B cell (primary cell): ENCODE measurements at regions not wholly inside any gene's neighbourhood (a gene's known extent, or its start where the extent isn't known, plus 50 kb on each side); places are given as distances from the start of the nearest gene placed in this dataset.

Experiments used
- ATAC-seq: fragments of 200-7000 bp; cut with Tn5 transposase; one replicate; pipeline ENCODE4 v1.10.0; 2021; ENCODE audit warnings: low read depth, mild to moderate bottlenecking, moderate number of reproducible peaks, moderate library complexity
- CTCF ChIA-PET: fragments of 350-600 bp; sonication (Branson Sonifier 250); formaldehyde crosslinking; loops from one replicate; lab custom pipeline; 2021; ENCODE audit warnings: antibody characterized with exemption, inconsistent platforms; lab: Charles Lee
- POLR2A ChIA-PET: fragments of 350-600 bp; sonication (Branson Sonifier 250); formaldehyde crosslinking; loops from one replicate; lab custom pipeline; 2021; ENCODE audit warnings: antibody characterized with exemption; lab: Charles Lee
- DNase-seq: peaks from one replicate; pipeline ENCODE4 v3.0.0; 2013
- H2AFZ ChIP-seq: 2 replicates; pipeline ENCODE4 v1.6.1; 2012; ENCODE audit warnings: mild to moderate bottlenecking, low read depth, low read length; ENCODE audit not compliant: insufficient read depth, poor library complexity, severe bottlenecking
- H3K27ac ChIP-seq, 2 donors: 1 replicate in 1 of 2; 2 replicates in 1 of 2; pipeline ENCODE4 v1.5.1; 2012 to 2013; ENCODE audit warnings: low read length in 2 of 2, mild to moderate bottlenecking in 2 of 2, moderate library complexity in 1 of 2
- H3K27me3 ChIP-seq, 4 experiments: fragments of 200-600 bp in 1 of 4; sonication (generic) in 1 of 4; replicated peaks in 1 of 4; 1 replicate in 2 of 4; 2 replicates in 2 of 4; pipeline versions ENCODE4 v1.6.1 to v1.7.0; 2013 to 2016; ENCODE audit warnings: low read length in 3 of 4, mild to moderate bottlenecking in 2 of 4, mixed read lengths in 1 of 4, moderate library complexity in 1 of 4; ENCODE audit not compliant: insufficient read depth in 4 of 4, control insufficient read depth in 3 of 4; ENCODE audit errors: control extremely low read depth in 1 of 4
- H3K36me3 ChIP-seq, 2 experiments: replicated peaks in 1 of 2; 1 replicate in 1 of 2; 2 replicates in 1 of 2; pipeline versions ENCODE4 v1.6.1 to v1.7.1; 2013; ENCODE audit warnings: low read length in 1 of 2; ENCODE audit not compliant: insufficient read depth in 2 of 2, control insufficient read depth in 1 of 2; ENCODE audit errors: control extremely low read depth in 1 of 2, extremely low read depth in 1 of 2
- H3K4me1 ChIP-seq, 2 donors: fragments of 200-600 bp in 1 of 2; sonication (generic) in 1 of 2; 1 replicate in 1 of 2; 2 replicates in 1 of 2; pipeline versions ENCODE4 v1.5.1 to v1.6.1; 2013 to 2017; ENCODE audit warnings: low read length in 2 of 2; ENCODE audit not compliant: control insufficient read depth in 2 of 2, insufficient read depth in 2 of 2
- H3K4me2 ChIP-seq: replicated peaks from 2 replicates; pipeline ENCODE3; 2012; ENCODE audit warnings: mild to moderate bottlenecking, low read depth, low read length; ENCODE audit not compliant: poor library complexity, severe bottlenecking
- H3K4me3 ChIP-seq, 5 experiments: fragments of 200-600 bp in 1 of 5; sonication (generic) in 1 of 5; 1 replicate in 3 of 5; 2 replicates in 2 of 5; pipeline versions ENCODE4 v1.5.1 to v1.7.0; 2011 to 2016; ENCODE audit warnings: low read length in 4 of 5, mild to moderate bottlenecking in 4 of 5, low read depth in 2 of 5, control low read depth in 1 of 5, moderate library complexity in 1 of 5; ENCODE audit not compliant: insufficient read depth in 1 of 5; ENCODE audit errors: control extremely low read depth in 1 of 5, extremely low read depth in 1 of 5
- H3K79me2 ChIP-seq: fragments of 200-600 bp; sonication (generic); one replicate; pipeline ENCODE4 v1.6.0; 2016; ENCODE audit warnings: low read length; ENCODE audit not compliant: control insufficient read depth, insufficient read depth
- H3K9ac ChIP-seq: fragments of 200-600 bp; sonication (generic); 2 replicates; pipeline ENCODE4 v1.6.1; 2017; ENCODE audit warnings: mild to moderate bottlenecking, low read length, moderate library complexity
- H3K9me3 ChIP-seq, 3 donors: one replicate each; pipeline versions ENCODE4 v1.6.1 to v1.7.1; 2013; ENCODE audit warnings: low read length in 2 of 3; ENCODE audit not compliant: control insufficient read depth in 2 of 3, insufficient read depth in 1 of 3; ENCODE audit errors: control extremely low read depth in 1 of 3
- H4K20me1 ChIP-seq: 2 replicates; pipeline ENCODE4 v1.6.0; 2012; ENCODE audit warnings: mild to moderate bottlenecking, low read length; ENCODE audit not compliant: insufficient read depth, control insufficient read depth, poor library complexity, severe bottlenecking
- H3K27ac Mint-ChIP-seq: one replicate; pipeline ENCODE4 v1.8.0; 2021; ENCODE audit warnings: mixed read lengths
- H3K27me3 Mint-ChIP-seq: one replicate; pipeline ENCODE4 v1.8.0; 2021; ENCODE audit warnings: mixed read lengths
- H3K4me1 Mint-ChIP-seq: one replicate; pipeline ENCODE4 v1.8.0; 2021; ENCODE audit warnings: mixed read lengths
- H3K4me3 Mint-ChIP-seq: one replicate; pipeline ENCODE4 v1.8.0; 2021; ENCODE audit warnings: mixed read lengths
- H3K9me3 Mint-ChIP-seq: one replicate; pipeline ENCODE4 v1.8.0; 2022; ENCODE audit warnings: mixed read lengths; ENCODE audit not compliant: insufficient read depth
- CTCF ChIP-seq: fragments of 200-600 bp; IDR thresholded peaks from one replicate; pipeline ENCODE4 v1.8.0; 2022; ENCODE audit warnings: antibody characterized with exemption, mild to moderate bottlenecking
- EZH2 ChIP-seq: IDR thresholded peaks from 2 replicates; pipeline ENCODE4 v1.6.1; 2012; ENCODE audit warnings: borderline replicate concordance, low read depth, mild to moderate bottlenecking, moderate library complexity, low read length; ENCODE audit not compliant: insufficient read depth, poor library complexity, severe bottlenecking
- WGBS: methylation state at CpG from one replicate; pipeline ENCODE4 v1.1.5; 2013; ENCODE audit warnings: missing lambda C conversion rate; ENCODE audit not compliant: insufficient coverage; 5-methylcytosine and 5-hydroxymethylcytosine counted together
- intact Hi-C: fragments of 100-400 bp; cut with micrococcal nuclease; formaldehyde crosslinking; loops from one replicate; pipeline ENCODE4 v1.10.0; 2022

- Histone ChIP-seq H4K20me1 (no peaks in the 10 kb centered on the region), H3K4me1 (no peaks in the 10 kb centered on the region), H3K9me3 (peaks cover 0 to 1% (median 0%) of the 10 kb centered on the region in 3 donors), H3K27me3 (no peaks in the 10 kb centered on the region), H2AFZ (no peak overlapping the region), H3K4me3 (no peak overlapping the region), H3K27ac (no peak overlapping the region), H3K79me2 (no peaks in the 10 kb centered on the region), H3K4me2 (no peak overlapping the region), H3K36me3 (no peaks in the 10 kb centered on the region), H3K9ac (no peak overlapping the region)
- Mint-ChIP-seq H3K9me3 (peaks cover 2% of the 10 kb centered on the region), H3K27me3 (no peaks in the 10 kb centered on the region), H3K27ac (no peak overlapping the region), H3K4me1 (no peaks in the 10 kb centered on the region), H3K4me3 (no peak overlapping the region)
- intact Hi-C loops = no loop called here
- DNase-seq (no peak), ATAC-seq (no peak)
- CTCF ChIA-PET = no interaction called here
- WGBS = 33% methylated on average over 1 of the region's 2 CpGs
- POLR2A ChIA-PET = no interaction called here
- TF ChIP-seq EZH2 = no peak
- TF ChIP-seq CTCF = no peak
These were observed 999.1 kb upstream of the SLC10A2 start for GRCh38 chr13:104065328-104065727.

- H3K4me1 ChIP-seq = no peaks in the 10 kb centered on the region
- no peaks in the 10 kb centered on the region for H4K20me1 ChIP-seq
- no peaks in the 10 kb centered on the region for H3K36me3 ChIP-seq
- H3K4me3 ChIP-seq = no peak overlapping the region
- no peaks in the 10 kb centered on the region for H3K27me3 ChIP-seq
- no peak overlapping the region for H3K4me2 ChIP-seq
- H2AFZ ChIP-seq = no peak overlapping the region
- no peaks in the 10 kb centered on the region for H3K4me1 Mint-ChIP-seq
- H3K9ac ChIP-seq = no peak overlapping the region
- no peak overlapping the region for H3K4me3 Mint-ChIP-seq
- no peak overlapping the region for H3K27ac Mint-ChIP-seq
- no peaks in the 10 kb centered on the region for H3K27me3 Mint-ChIP-seq
- H3K9me3 Mint-ChIP-seq = peaks cover 3% of the 10 kb centered on the region
- no peak for TF ChIP-seq CTCF
- TF ChIP-seq EZH2 = no peak
- H3K79me2 ChIP-seq = no peaks in the 10 kb centered on the region
- POLR2A ChIA-PET = no interaction called here
- CTCF ChIA-PET = no interaction called here
- no peak overlapping the region for H3K27ac ChIP-seq
- DNase-seq = no peak
- no CpG with 5 or more reads among the region's 4 CpGs for WGBS
- intact Hi-C loops = no loop called here
- no peaks in the 10 kb centered on the region for H3K9me3 ChIP-seq
- ATAC-seq = no peak
These were observed 991.6 kb upstream of the SLC10A2 start for GRCh38 chr13:104057861-104058260.
